RPMI8226 (cell line): ENCODE measurements at regions not wholly inside any gene's neighbourhood (a gene's known extent, or its start where the extent isn't known, plus 50 kb on each side); places are given as distances from the start of the nearest gene placed in this dataset.
"Not testable (repeated sequence)": the region's sequence is repeated elsewhere in the genome, so short reads cannot be mapped to it uniquely, and the experiment has no call there.

Experiments used
- DNase-seq: peaks from one replicate; pipeline ENCODE4 v3.0.0-alpha.2; 2015

DNA sequence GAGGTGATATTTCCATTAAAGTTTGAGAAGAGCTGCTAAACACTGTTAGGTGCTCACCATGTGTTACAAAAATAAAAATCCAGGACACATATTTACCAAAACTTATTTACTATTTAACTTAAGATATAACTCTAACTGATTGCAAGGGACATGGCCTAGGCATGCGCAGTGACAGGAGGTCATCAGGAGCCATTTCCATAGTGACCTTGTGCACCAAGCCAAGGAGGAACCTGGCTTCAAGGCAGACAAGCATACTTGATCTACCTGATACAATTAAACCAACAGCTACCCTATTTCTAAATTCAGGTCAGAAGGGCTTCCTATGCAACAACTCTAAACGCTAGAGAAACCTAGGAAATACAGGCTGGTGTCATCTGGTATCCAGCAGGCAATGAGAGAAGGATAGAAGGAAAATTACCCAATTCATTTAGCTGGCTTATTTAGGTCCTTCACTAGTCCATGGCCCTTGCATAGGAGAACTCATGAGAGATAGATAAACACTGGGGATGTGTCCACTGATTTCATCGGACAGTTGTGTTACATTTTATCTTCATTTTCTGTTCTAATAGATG lies 134.4 kb downstream of the FOXB1 start:
- no peak for DNase-seq

- no peak for DNase-seq
These were observed 148.3 kb downstream of the FOXB1 start for GRCh38 chr15:60152386-60152785.

- DNase-seq = no peak
These were observed 150.7 kb downstream of the FOXB1 start for GRCh38 chr15:60154764-60155325.

GRCh38 chr15:60155661-60156060 lies 151.6 kb downstream of the FOXB1 start:
- DNase-seq = no peak

DNA sequence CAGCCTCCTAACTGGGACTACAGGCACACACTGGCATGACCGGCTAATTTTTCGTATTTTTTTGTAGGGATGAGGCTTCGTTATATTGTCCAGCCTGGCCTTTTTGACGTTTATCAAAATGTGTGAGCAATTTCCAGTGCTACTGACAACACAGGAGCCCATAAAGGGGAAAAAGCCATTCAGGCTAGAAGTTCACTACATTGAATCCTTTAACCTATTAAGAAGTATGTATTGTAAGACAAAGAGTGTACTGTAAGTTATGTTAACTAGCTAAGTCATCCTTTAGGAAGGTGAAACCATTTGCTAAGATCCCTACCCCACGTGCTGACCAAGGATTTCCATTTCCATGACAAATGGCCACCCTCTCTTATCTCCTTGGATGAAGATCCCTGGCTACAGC lies 156.8 kb downstream of the FOXB1 start:
- DNase-seq = no peak

DNA sequence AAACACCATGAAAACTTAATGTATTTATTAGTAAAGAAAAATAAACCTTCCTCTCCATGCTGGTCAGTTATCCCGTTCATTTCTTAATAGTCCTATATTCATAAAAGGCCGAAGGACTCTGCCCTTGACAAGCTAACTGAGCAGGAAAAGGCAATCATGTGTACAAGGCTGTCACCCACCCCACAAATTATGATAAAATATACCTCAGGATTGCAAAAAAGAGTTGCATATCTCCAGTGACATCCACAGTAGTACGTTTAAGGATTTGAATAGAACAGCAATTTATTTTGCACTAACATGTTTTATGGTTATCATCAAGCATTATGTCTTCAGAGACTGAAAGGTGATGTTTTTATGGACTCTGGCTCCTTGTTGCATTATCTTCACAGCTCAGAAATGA lies 157.6 kb downstream of the FOXB1 start:
- no peak for DNase-seq

GRCh38 chr15:60162251-60162967 lies 158.3 kb downstream of the FOXB1 start:
- no peak for DNase-seq

DNA sequence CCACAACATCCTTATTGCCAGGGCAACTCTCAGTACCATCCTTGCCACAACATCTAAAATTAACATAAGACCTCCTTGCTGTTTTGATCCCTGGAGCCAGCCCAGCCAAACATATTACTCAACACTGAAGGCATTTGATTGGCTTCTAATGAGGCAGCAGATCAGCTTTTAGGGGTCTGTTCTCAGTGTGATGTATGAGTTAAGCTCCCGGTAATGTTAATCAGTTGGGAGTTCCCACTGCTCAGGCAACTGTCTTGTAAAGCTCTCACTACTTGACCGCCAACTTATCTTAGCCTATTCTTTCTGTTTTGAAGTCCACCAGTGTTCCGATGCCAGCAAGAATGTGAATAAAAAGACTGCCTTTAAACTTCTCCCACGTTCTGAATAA lies 158.9 kb downstream of the FOXB1 start:
- DNase-seq = no peak

- DNase-seq = no peak
These were observed 161.0 kb downstream of the FOXB1 start for GRCh38 chr15:60165111-60165510.

DNA sequence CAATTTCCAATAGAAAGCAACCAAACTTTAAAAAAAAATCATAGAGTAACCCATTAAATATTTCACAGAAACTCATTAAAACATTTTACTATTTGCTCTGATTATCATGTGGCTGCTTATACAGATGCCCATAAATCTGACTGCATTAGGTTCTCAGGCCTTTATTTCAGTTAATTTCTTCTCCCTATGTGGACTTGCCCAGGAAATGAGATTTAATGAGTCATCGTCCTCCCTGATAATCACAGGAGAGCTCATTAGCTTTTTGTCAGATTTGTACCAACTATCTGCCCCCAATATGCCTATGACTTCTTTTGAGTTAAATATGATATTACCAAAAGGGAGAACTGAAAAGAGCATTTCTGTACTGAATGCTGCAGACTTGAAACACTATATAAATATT lies 168.0 kb downstream of the FOXB1 start:
- no peak for DNase-seq

GRCh38 chr15:60179786-60180391 lies 175.8 kb downstream of the FOXB1 start:
- DNase-seq = peak; percentile 47

DNA sequence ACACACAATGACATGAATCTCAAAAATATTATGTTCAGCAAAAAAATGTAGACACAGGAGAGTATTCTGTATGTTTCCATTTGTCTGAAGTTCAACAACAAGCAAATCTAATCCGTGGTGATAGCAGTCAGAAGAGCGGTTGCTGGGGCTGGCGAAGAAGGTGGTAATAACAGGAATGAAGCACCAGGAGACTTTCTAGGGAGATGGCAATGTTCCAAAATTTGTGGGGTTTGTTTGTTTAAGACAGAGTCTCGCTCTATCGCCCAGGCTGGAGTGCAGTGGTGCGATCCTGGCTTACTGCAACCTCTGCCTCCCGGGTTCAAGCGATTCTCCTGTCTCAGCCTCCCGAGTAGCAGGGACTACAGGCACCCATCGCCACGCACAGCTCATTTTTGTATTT lies 177.8 kb downstream of the FOXB1 start:
- DNase-seq = not testable (repeated sequence)

GRCh38 chr15:60183366-60183765 lies 179.3 kb downstream of the FOXB1 start:
- DNase-seq = no peak

GRCh38 chr15:60184579-60184978 lies 180.5 kb downstream of the FOXB1 start:
- DNase-seq = no peak

GRCh38 chr15:60191016-60191415 lies 186.9 kb downstream of the FOXB1 start:
- DNase-seq = no peak

DNA sequence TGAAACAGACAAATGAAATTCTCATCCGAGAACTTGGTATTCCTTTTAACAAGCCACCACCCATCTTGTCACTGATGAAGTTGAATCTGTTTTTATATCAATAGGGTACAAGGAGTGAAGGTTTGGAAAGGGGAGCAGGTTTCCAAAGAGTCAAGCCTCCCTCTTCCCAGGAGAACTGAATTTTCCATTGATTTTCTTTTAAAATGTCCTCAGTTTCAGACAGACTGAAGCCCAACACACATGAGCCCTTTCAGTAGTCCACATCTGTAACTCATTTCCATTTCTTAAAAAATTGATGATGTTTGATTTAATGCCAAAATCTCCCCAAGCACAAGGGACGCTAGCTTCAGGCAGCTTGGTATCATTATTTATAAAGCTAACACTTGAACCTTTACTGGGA lies 187.7 kb downstream of the FOXB1 start:
- DNase-seq = no peak

DNA sequence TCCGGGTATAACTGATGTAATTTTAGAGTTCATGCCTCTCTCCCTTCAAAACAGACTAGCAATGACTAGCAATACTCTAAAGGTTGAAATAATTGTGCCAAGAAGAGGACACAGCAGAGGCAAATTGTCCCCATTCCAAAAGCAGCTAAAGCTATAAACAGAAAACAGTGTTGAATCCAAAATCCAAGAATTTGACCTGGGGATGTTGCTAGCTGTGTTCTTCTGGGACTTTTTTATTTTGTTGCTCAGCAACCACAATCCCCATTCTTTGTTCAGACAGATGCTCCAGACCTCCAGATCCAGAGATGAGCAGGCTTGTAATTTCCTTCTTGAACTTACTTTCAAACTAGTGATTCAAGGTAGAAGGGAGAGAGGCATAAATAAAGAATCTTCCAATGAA lies 191.5 kb downstream of the FOXB1 start:
- DNase-seq = no peak

DNA sequence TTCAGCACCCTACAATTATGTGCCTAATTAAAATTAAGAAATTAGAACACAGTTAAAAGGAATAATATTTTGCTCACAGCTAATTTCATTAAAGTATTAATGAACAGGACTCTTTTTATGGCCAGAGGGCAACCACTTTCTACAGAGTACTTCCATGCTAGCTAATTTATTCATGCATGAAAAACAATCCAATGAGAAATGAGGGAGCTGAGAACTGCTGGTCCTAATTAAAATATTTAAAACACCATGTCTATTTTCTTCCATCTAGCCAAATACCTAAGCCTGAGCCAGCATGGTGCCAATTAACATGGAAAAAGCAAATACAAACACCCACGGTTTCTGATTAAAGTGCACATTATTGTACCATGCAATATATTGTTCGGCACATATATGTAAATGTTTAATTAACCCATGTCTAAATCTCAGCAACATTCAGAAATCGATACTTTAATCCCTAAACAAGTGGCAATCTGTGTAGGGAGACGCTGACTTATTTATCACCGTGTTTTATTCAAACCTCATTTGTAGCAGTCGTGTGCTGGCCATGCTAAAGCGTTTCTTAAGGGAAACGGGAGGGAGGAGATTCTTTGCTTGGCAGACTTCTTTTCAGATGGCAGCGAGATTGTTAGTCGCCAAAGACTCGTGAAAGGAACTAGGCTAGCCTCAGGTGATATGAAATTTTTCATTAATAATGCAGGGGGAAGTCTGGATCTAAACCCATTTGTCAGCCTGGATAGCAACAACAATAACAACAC lies 193.5 kb downstream of the ANXA2 start:
- DNase-seq = no peak

- DNase-seq = peak; percentile 30
These were observed 189.1 kb downstream of the ANXA2 start for GRCh38 chr15:60208709-60209108.

DNA sequence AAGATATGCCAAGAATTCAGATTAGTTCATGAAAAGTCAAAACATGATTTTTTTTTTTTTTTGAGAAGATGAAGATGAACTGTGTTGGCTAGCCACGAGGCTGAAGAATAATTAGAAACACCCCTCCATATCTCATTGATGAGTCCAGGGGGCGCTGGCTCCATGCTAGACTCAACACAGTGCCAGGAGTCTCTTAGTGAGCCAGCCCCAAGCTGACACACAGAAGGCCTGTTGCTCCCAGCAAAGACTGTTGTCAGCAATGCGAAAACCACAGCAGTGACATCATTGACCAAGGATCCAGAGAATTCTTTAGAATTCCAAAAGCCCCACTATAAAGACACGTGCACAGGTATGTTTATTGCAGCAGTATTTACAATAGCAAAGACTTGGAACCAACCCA lies 185.2 kb downstream of the ANXA2 start:
- peak; percentile 8 for DNase-seq

DNA sequence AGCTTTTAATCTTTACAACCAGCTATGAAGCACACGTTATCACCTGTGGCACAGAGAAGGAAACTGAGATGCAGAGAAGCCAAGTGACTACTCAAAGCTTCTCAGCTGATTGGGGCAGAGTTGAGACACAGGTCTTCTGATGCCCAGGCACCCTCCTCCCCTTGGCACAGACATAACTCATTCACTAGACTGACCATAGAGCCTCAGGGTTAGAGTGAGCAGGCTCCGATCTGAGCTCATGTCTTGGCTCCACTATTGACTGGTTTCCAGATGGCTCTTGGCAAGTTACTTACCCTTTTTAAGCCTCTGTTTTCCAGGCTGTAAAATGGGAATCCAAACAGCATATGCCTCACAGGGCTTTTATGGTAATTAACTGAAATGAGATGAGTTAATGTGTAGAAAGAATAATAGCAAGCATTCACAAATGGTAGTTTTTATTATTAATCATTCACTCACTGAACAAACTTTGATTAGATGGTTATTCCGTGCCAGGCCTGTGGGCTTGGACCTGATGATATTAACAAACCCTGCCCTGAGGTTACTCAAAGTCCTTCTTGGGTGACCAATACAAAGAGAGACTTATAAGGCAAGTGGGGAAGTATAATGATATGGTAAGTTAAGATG lies 184.3 kb downstream of the ANXA2 start:
- DNase-seq = no peak

- no peak for DNase-seq
These were observed 183.6 kb downstream of the ANXA2 start for GRCh38 chr15:60214201-60214600.
